AG10803 (cell line): ENCODE measurements at regions not wholly inside any gene's neighbourhood (a gene's known extent, or its start where the extent isn't known, plus 50 kb on each side); places are given as distances from the start of the nearest gene placed in this dataset.
"Not testable (repeated sequence)": the region's sequence is repeated elsewhere in the genome, so short reads cannot be mapped to it uniquely, and the experiment has no call there.

ENCODE experiments used
- DNase-seq: peaks from one replicate; pipeline ENCODE4 v3.0.0; 2010; ENCODE audit warnings: low read depth
- H3K4me3 ChIP-seq: 2 replicates; pipeline ENCODE4 v1.5.1; 2011; ENCODE audit warnings: mild to moderate bottlenecking, low read length, control low read depth
- TF ChIP-seq, protein P1 (sequence below): conservative IDR thresholded peaks from 2 replicates; pipeline ENCODE4 v1.5.1; 2011; ENCODE audit warnings: mild to moderate bottlenecking, low read length, control low read depth, inconsistent platforms

DNA sequence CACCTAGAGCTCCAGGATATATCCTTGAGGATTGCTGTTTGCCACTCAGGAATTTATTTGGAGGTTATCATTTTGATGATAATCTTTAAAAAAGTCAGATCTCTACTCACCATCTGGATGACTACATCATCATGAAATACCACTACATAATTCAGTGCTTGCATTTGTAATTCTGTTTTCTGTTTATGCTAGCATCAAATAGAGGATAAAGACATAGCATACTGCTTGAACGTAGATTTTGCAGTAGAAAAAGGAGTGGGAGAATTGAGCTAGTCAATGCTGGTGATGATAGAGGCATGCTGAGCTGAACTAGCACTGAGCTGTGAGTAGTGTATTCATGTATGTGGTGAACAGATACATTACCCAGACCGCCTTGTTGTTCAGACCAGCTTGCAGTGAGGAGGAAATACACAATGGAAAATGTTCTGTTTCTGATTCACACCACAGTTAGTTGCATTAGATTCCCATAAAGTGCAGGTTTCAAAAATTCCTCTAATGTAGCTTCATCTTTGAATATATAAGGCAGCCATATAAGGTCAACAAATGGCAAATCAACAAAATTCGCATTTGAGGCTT lies 68.8 kb upstream of the CDC42EP3 start:
- TF ChIP-seq, protein P1, sequence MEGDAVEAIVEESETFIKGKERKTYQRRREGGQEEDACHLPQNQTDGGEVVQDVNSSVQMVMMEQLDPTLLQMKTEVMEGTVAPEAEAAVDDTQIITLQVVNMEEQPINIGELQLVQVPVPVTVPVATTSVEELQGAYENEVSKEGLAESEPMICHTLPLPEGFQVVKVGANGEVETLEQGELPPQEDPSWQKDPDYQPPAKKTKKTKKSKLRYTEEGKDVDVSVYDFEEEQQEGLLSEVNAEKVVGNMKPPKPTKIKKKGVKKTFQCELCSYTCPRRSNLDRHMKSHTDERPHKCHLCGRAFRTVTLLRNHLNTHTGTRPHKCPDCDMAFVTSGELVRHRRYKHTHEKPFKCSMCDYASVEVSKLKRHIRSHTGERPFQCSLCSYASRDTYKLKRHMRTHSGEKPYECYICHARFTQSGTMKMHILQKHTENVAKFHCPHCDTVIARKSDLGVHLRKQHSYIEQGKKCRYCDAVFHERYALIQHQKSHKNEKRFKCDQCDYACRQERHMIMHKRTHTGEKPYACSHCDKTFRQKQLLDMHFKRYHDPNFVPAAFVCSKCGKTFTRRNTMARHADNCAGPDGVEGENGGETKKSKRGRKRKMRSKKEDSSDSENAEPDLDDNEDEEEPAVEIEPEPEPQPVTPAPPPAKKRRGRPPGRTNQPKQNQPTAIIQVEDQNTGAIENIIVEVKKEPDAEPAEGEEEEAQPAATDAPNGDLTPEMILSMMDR: no peak
- peak; percentile 30 for DNase-seq
- no peak overlapping the region for H3K4me3 ChIP-seq

DNA sequence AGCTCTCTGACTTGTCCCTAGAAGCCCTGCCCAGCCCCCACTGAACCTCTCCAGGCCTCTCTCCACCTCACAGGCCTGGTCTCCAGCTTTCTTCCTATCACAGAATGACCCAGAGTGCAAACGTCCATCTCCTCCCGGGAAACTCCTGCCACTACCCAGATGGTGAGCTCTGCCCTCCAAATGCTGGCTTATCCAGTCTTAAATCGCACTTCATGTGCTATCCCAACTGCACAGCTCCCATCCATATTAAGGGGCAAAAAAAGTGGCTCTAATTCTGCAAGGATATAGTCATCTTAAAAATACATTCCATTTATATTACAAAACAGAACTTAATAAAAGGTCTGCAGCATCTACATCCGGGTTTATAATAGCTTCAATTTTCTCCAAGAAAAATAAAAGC lies 70.8 kb upstream of the CDC42EP3 start:
- TF ChIP-seq, protein P1: no peak
- peak; percentile 72 for DNase-seq
- H3K4me3 ChIP-seq: no peak overlapping the region

DNA sequence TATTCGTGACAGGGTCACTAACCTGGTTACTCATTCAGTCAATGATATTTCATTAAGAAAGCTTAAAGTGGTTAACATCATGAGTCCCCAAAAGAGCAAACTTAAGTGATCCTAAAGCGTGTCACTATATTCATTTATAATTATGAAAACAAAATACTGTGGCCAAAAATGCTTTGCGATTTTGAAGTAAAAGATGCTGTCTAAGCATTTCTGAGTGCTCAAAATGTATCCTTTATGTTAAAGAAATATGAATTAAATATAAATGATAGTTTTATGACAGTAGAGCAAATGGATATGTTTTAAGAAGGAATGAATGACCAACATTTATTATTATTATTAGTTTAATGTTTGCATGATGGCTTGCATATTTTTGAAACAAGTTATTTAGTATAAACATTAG lies 72.6 kb upstream of the CDC42EP3 start:
- H3K4me3 ChIP-seq: no peak overlapping the region
- no peak for DNase-seq
- TF ChIP-seq, protein P1: no peak

DNA sequence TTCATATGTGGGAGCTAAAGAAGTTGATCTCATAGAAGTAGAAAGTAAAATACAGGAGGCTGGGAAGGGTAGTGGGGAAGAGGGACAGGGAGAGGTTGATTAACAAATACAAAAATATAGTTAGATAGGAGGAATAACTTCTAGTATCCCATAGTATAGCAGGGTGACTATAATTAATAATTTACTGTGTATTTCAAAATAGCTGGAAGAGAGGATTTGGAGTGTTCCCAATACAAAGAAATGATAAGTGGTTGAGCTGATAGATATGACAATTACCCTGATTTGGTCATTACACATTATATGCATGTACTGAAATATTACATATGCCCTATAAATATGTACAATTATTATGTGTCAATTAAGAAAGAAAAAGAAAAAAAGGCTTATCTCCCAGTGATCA lies 73.5 kb upstream of the CDC42EP3 start:
- DNase-seq, H3K4me3 ChIP-seq: not testable (repeated sequence)

DNA sequence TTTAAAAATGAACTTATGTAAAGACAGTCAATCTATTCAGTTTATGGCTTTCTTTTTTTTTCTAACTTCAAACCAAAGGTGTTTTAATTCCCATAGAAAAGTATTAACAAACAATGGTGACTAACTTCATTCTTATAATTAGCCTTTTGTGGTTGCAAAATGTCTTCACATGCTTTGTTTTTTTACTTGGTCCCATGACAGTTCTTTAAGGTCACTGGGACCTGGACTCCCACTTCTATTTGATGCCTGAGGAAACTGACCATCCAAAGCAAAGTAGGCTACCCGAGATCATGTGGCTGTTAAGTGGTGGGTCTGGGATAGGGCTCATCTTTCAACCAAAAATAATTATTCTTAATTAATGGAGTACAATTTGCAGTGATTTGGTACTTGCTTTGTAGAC lies 74.6 kb upstream of the CDC42EP3 start:
- not testable (repeated sequence) for DNase-seq, H3K4me3 ChIP-seq

DNA sequence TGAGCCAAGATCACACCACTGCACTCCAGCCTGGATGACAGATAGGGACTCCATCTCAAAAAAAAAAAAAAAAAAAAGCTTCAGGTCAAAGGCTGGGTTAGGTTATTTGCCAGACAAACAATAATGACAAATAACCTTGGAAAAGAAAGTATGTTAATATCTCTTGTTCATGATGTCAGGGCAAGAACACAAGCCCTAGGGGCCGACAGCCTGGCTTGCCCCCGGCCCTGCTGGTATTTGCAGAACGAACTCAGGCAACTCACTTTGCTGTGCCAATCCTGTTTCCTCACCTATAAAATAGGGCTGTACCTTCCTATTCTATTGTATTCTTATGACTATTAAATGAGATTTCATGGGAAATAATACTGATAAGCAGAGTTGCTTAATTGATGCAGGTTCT lies 75.4 kb upstream of the CDC42EP3 start:
- no peak for DNase-seq
- TF ChIP-seq, protein P1: no peak
- no peak overlapping the region for H3K4me3 ChIP-seq

DNA sequence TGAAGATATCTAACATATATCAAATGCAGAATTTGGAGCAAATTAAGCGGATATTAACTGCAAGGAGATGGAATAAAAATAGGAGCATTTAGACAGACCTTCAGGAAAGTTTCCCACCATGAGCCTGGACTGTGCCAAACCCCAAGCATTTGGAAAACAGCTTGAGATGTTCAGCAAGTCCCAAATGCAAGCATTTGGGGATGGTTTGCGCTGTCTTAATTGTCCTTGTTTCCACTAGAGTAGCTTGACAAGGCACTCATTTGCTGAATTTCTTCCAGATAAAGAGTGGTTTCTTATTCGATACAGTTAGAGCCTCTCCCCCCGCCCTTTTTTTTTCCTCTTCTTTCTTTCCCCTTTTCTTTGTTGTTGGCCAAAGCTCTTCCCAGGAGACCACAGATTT lies 77.1 kb upstream of the CDC42EP3 start:
- TF ChIP-seq, protein P1: no peak
- DNase-seq: no peak
- H3K4me3 ChIP-seq: no peak overlapping the region

DNA sequence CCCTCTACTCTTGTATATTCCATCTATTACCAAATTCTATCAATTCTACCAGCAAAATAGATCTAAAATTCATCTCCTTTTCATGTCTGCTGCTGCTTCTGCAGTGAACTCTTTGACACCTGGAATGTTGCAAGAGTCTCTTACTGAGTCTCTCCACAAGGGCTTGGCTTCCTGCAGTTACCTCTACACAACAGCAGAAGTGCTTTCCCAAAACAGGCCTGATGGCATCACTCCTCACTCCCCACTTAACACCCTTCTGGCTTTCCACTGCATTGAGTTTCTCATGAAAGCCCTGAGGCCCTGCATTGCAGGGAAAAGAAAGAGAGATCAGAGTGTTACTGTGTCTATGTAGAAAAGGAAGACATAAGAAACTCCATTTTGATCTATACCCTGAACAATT lies 78.8 kb upstream of the CDC42EP3 start:
- H3K4me3 ChIP-seq, DNase-seq: not testable (repeated sequence)

DNA sequence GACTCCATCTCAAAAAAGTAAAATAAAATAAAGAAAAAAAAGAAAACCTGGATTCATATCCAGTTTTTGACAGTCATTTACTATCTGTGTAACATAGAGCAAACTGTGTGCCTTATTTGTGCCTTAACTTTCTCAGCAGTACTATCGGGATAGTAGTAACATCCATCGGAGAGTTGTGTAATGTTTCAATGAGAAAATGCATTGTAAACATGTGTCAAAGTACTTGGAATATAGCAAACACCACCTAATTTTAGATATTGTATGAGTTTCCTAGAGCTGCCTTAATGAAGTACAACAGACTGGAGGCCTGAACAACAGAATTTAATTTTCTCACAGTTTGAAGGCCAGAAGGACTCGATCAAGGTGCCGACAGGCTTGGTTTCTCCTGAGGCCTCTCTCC lies 81.3 kb upstream of the CDC42EP3 start:
- DNase-seq: no peak
- H3K4me3 ChIP-seq: no peak overlapping the region
- TF ChIP-seq, protein P1: no peak
